Transverse colon (tissue), 4 donors: ENCODE measurements at regions not wholly inside any gene's neighbourhood (a gene's known extent, or its start where the extent isn't known, plus 50 kb on each side); places are given as distances from the start of the nearest gene placed in this dataset.

Experiments used
- CTCF ChIP-seq, 5 experiments: fragments of 200-600 bp in 3 of 5; fragments of 450-650 bp in 2 of 5; sonication (generic) in 3 of 5; IDR thresholded peaks; 1 replicate in 2 of 5; 2 replicates in 3 of 5; pipeline ENCODE4 v1.5.1; 2016 to 2017; ENCODE audit warnings: antibody characterized with exemption in 5 of 5, inconsistent platforms in 3 of 5, mild to moderate bottlenecking in 2 of 5, moderate library complexity in 1 of 5
- POLR2A ChIP-seq: fragments of 450-650 bp; IDR thresholded peaks from one replicate; pipeline ENCODE4 v1.6.1; 2016; ENCODE audit warnings: antibody characterized with exemption, mild to moderate bottlenecking, moderate library complexity
- POLR2AphosphoS5 ChIP-seq, 3 donors: sonication (generic); formaldehyde crosslinking; IDR thresholded peaks; one replicate each; pipeline ENCODE4 v1.6.1; 2016; ENCODE audit warnings: antibody characterized with exemption in 3 of 3

- TF ChIP-seq POLR2A (no peak), CTCF (IDR thresholded peaks at IDR 0.05) (no peak), POLR2AphosphoS5 (IDR thresholded peaks at IDR 0.05) (no peak)
Observed at GRCh38 chr7:69095649-69096048, 502.6 kb upstream of the AUTS2 start.
